OCI-LY7 (cell line): ENCODE measurements at regions not wholly inside any gene's neighbourhood (a gene's known extent, or its start where the extent isn't known, plus 50 kb on each side); places are given as distances from the start of the nearest gene placed in this dataset.
"Not testable (repeated sequence)": the region's sequence is repeated elsewhere in the genome, so short reads cannot be mapped to it uniquely, and the experiment has no call there.

Experiments used
- EZH2phosphoT487 ChIP-seq: fragments of 200-600 bp; sonication (generic); IDR thresholded peaks from 2 replicates; pipeline ENCODE4 v1.6.1; 2018; ENCODE audit warnings: low read depth, borderline replicate concordance, mild to moderate bottlenecking, mixed run types, antibody characterized with exemption, low read length, moderate library complexity, mixed read lengths
- TF ChIP-seq, protein P1 (sequence below): fragments of 200-600 bp; sonication (generic); conservative IDR thresholded peaks from 2 replicates; pipeline ENCODE4 v1.5.1; 2014; ENCODE audit warnings: mild to moderate bottlenecking, antibody characterized with exemption, low read length, moderate library complexity, mixed read lengths

DNA sequence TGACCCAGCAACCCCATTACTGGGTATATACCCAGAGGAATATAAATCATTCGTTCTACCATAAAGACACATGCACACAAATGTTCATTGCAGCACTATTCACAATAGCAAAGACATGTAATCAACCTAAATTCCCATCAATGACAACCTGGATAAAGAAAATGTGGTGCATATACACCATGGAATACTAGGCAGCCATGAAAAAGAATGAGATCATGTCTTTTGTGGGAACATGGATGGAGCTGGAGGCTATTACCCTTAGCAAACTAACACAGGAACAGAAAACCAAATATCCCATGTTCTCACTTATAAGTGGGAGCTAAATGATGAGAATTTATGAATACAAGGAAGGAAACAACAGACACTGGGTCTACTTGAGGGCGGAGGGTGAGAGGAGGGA is 53.7 kb upstream of the ALG13 start:
- TF ChIP-seq, protein P1, sequence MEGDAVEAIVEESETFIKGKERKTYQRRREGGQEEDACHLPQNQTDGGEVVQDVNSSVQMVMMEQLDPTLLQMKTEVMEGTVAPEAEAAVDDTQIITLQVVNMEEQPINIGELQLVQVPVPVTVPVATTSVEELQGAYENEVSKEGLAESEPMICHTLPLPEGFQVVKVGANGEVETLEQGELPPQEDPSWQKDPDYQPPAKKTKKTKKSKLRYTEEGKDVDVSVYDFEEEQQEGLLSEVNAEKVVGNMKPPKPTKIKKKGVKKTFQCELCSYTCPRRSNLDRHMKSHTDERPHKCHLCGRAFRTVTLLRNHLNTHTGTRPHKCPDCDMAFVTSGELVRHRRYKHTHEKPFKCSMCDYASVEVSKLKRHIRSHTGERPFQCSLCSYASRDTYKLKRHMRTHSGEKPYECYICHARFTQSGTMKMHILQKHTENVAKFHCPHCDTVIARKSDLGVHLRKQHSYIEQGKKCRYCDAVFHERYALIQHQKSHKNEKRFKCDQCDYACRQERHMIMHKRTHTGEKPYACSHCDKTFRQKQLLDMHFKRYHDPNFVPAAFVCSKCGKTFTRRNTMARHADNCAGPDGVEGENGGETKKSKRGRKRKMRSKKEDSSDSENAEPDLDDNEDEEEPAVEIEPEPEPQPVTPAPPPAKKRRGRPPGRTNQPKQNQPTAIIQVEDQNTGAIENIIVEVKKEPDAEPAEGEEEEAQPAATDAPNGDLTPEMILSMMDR: not testable (repeated sequence)
- not testable (repeated sequence) for TF ChIP-seq EZH2phosphoT487
